Fibroblast of peridontal ligament (primary cell): ENCODE measurements at regions not wholly inside any gene's neighbourhood (a gene's known extent, or its start where the extent isn't known, plus 50 kb on each side); places are given as distances from the start of the nearest gene placed in this dataset.
A peak's percentile ranks its signal among the peaks of the same experiment; 100 is the strongest.
"Not testable (repeated sequence)": the region's sequence is repeated elsewhere in the genome, so short reads cannot be mapped to it uniquely, and the experiment has no call there.

ENCODE experiments used
- DNase-seq: peaks from one replicate; pipeline ENCODE4 v3.0.0-alpha.2; 2010; ENCODE audit errors: extremely low read depth

GRCh38 chr1:115181231-115181630 is 91.9 kb upstream of the TSPAN2 start:
- no peak for DNase-seq

DNA sequence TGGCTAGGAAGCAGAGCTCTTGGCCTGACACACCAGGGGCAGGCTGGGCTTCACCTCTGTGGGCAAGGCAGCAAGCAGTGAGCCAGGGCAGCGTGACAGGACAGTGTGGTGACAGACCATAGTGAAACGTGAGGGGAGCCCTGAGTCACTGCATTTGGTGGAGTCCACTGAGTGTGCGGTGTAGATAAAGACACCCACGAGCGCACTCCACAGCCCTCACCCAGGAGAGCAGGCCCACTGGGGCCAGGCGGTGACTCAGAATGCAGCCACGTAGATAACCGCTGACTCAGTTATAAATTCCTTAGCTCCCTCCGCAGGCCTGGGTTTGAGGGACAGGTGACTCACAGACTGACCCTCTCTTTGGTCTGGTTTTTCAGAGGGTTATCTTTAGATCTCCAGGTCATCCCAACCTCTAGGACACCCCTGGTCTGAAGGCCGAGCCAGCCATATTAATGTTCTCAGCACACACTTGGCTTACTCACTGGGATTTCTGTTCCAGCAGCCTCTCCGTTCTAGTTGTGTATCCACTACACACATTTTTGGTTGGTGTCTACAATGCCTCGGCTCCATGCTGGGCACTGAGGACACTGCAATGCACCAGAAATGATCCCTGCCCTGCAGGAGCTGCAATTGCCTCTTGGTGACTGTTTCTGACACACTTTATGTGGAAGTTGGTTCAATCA is 90.2 kb upstream of the TSPAN2 start:
- peak; percentile 80 for DNase-seq

- DNase-seq = no peak
Observed at GRCh38 chr1:115176189-115176588, 86.9 kb upstream of the TSPAN2 start.

- DNase-seq = no peak
Observed at GRCh38 chr1:115175596-115175995, 86.3 kb upstream of the TSPAN2 start.

DNA sequence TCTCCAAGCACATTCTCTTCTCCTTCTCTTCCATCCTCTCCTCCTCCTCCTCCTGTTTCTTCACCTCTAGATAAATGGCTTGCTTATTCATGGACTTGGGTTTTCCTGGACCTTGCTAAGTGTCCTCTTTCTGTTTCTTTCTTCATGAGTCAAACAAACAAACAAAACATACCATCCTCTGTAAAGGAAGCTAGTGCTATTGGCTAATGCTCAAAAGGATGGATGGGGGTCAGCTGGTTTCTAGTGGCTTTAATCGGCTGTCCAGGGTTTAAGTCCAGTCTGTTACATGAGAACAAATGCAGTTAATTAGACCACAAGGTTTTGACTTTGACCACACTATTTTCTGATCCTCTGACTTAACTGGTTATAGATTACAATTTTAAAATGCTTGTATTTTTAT is 83.8 kb upstream of the TSPAN2 start:
- DNase-seq = peak; percentile 45

GRCh38 chr1:115172270-115172669 is 83.0 kb upstream of the TSPAN2 start:
- DNase-seq = no peak

- peak; percentile 61 for DNase-seq
Observed at GRCh38 chr1:115170961-115171392, 81.7 kb upstream of the TSPAN2 start.

DNA sequence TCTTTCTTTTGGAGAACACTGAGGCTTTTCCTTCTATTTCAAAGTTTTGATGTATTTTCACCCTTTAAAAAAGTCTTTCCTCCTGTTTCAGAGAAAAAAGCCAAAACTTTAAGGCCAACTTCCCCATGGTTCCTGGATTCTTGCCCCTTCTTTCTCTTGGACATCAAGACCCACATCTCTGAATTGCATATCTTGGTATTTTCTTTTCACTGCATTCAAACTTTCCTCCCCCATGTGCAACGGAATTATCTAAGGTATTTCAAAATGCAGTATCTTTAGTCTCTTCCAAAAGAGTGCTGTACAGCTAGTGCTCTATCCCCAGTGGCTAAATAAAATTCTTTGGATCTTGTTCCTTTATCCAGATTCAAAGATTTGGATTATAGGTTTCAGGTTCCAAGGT is 81.1 kb upstream of the TSPAN2 start:
- no peak for DNase-seq

GRCh38 chr1:115168026-115168425 is 78.7 kb upstream of the TSPAN2 start:
- no peak for DNase-seq

DNA sequence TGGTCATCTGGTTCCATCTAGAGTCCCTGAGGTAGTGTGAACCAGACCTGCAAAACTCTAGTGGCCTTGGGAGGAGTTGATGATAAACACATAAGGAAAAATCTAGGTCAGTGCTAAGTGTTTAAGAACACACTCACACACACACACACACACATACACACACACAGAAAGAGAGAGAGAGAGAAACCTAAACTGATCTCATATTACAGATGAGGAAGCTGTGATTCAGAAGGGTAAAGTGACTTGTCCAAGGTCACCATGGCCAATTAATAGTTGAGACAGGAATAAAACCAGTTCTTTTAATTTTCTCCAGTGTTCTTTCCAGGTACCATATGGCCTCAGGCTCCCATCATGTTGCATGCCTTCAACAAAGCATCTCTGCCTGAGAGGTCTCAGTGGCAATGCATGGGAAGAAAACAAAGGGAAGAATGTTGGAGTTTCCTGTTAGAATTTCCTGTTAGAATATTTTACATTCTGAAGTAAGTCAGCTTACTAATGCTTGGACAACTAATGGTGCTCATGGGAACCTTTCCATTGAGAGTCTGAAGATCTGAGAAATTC is 77.3 kb upstream of the TSPAN2 start:
- DNase-seq = no peak

GRCh38 chr1:115165776-115166175 is 76.5 kb upstream of the TSPAN2 start:
- no peak for DNase-seq

GRCh38 chr1:115164940-115165705 is 75.8 kb upstream of the TSPAN2 start:
- no peak for DNase-seq

DNA sequence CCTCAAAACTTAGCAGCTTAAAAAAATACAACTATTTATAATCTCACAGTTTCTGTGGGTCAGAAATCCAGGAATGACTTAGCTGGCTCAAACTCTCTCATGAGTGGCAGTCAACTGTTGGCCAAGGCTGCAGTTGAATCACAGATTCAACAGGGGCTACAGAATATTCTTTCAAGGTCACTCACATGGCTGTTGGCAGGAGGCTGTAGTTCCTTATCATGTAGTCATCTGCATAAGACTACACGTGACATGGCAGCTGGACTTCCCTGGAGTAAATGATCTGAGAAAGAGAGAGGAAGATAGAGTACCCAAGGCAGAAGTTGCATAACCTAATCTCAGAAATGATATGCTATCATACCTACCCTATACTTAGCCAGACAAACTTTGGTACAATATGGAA is 75.2 kb upstream of the TSPAN2 start:
- DNase-seq = peak; percentile 59

GRCh38 chr1:115160728-115161127 is 71.4 kb upstream of the TSPAN2 start:
- DNase-seq = no peak

DNA sequence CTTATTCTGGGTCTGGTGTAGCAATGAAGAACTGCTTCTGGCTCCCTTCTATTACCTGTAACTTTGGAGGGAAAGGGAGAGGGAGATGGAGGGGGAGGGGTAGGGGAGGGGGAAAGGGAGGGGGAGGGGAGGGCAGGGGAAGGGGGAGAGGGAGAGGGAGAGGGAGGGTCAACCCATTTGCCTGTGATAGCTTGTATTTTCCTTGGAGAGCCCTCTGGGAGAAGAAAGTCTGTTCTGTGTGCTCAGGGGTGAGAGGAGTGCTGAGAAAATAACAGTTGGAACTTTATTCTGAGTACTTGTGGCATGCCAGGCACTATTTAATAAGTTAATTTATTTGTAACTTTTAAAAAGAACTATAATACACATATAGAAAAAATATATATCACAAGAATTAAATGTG is 70.7 kb upstream of the TSPAN2 start:
- DNase-seq = no peak

GRCh38 chr1:115158181-115158580 is 68.9 kb upstream of the TSPAN2 start:
- peak; percentile 82 for DNase-seq

DNA sequence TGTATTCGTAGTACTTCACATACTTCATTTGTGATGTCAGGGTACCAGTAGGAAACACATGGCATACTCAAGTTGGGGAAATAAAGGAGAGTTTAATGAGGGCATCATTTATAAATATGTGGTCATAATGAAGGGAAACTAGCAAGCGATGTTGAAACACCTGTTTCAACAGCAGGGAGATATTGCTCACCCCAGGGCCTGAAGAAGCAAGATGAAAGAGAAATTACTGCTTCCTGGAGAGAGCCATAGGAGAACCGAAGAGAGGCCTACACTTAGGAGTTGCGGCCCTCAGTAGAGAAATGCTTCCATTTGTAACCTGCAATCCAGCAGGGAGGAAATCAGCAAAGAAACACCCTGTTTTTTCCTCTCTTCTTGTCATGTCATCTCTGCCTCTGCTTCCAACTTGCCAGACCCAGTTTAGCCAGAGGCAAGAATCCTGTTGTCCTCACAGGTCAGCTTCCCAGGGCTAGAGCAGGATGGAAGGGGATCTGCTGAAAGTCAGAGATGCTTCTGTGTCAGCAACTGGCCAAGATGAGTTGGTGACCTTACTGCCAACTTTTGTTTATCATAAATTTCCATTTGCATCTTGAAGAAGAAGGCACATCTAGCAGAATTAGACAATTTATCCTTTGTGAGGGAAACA is 67.6 kb upstream of the TSPAN2 start:
- no peak for DNase-seq

- no peak for DNase-seq
Observed at GRCh38 chr1:115153966-115154557, 64.8 kb upstream of the TSPAN2 start.

GRCh38 chr1:115147928-115148327 is 58.6 kb upstream of the TSPAN2 start:
- DNase-seq = not testable (repeated sequence)

DNA sequence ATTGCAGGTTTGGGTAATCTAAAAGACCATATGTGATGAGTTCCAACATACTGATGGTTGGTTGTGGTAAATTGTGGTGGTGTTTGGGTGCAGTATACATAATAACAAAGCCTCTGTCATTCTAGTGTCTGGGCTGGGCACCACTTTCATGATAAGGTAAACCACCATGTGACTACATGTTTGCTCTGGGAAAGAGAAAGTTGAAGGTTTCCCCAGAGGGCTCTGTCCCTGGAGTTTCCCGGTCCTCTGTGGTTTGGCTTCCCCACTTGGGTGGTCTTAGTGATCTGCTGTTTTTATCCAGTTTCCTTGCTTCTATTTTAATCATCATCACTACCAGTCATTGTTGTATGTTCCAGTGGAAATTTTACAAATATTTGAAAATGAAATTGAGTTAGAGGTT is 55.9 kb upstream of the TSPAN2 start:
- no peak for DNase-seq

GRCh38 chr1:115144176-115144575 is 54.9 kb upstream of the TSPAN2 start:
- no peak for DNase-seq

DNA sequence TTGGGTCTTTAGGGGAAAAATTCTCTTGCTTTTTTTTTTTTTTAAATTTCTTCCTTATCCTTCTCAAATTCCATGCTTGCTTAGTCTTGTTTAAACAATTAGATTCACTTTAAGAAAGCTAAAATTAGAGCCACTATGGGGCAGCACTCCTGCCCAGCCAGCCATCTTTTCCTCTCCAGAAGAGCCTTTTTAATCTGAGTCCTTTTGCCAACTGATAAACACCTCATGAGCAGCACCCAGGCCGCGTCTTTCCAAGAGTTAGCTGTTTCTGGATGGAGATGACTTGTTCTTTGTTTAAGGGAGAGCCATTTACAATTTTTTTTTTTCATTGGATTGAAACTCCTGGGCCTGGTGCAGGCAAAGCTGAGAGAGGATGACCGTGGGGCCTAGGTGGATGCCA is 53.3 kb upstream of the TSPAN2 start:
- DNase-seq = peak; percentile 82
